ENCODE measurements at regions not wholly inside any gene's neighbourhood (a gene's known extent, or its start where the extent isn't known, plus 50 kb on each side); places are given as distances from the start of the nearest gene placed in this dataset.

DNA sequence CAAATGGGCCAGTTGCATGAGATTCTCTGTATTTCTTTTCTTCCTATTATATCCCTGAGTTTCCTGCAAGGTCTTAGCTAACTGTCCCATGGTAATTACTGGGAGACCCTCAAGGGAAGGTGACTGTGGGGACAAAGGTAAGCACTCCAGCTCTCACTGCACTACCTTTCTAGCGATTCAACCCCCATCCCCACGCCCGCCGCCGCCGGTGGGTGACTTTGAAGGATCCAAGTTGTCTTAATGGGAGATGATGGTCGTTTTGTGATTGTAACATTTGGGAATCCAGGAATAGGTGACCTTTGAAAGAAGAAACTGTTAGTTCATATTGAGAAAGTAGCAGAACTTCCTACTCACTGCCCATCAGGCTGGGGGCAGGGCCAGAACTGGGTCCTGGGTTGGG lies 265.5 kb downstream of the LRFN2 start:
- TF ChIP-seq, protein P1, sequence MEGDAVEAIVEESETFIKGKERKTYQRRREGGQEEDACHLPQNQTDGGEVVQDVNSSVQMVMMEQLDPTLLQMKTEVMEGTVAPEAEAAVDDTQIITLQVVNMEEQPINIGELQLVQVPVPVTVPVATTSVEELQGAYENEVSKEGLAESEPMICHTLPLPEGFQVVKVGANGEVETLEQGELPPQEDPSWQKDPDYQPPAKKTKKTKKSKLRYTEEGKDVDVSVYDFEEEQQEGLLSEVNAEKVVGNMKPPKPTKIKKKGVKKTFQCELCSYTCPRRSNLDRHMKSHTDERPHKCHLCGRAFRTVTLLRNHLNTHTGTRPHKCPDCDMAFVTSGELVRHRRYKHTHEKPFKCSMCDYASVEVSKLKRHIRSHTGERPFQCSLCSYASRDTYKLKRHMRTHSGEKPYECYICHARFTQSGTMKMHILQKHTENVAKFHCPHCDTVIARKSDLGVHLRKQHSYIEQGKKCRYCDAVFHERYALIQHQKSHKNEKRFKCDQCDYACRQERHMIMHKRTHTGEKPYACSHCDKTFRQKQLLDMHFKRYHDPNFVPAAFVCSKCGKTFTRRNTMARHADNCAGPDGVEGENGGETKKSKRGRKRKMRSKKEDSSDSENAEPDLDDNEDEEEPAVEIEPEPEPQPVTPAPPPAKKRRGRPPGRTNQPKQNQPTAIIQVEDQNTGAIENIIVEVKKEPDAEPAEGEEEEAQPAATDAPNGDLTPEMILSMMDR (IDR thresholded peaks at IDR 0.05; ENCODE audit: insufficient read depth, low read length): no peak
- TF ChIP-seq GABPA (IDR thresholded peaks at IDR 0.05; ENCODE audit: low read depth): no peak

All from HL-60 (cell line).